ENCODE measurements at regions not wholly inside any gene's neighbourhood (a gene's known extent, or its start where the extent isn't known, plus 50 kb on each side); places are given as distances from the start of the nearest gene placed in this dataset.

DNA sequence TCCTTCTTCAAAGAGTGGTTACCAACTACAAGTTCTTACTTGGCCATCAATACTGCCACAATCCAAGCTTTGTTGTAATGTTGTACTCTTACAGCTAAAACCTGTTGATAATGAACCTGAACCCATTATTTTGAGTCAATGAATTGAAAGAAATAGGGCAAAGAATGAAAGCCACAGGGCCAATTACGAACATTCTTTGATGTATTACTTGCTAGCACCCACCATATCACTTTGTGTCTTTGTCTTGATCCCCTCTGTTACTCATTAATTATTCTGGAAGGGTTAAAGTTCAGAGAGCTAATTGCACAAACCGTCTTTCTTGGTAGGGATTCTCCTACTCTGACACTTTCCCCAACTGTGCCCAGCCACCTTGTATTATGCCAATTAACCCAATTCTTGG is 53.2 kb upstream of the TFEC start:
- no peak overlapping the region for H3K27ac Mint-ChIP-seq
- no peak for ATAC-seq (replicated peaks)

DNA sequence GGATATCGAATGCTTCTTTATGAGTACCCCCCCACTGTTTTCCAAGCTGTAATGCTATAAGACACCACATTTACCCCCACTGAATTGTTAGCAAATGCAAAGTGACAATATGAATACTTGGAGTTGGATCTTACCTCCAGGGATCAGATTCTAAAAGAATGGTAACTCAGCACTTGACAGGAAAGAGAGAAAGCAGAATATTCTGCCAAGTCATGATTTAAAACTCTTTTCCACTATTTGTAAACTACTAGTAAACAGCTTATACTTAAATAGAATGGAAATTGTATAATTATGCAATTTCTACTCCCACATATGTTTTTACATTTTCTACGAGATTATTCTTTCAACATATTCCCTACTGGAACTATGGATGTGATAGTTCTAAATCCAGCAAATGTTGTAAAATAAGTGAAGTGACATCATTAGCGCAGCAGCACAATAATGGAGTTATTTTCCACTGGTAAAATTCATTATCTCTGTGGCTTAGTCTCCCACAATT is 56.0 kb upstream of the TFEC start:
- DNase-seq (no peak), ATAC-seq (replicated peaks) (no peak)
- Mint-ChIP-seq H3K9me3 (no peaks in the 10 kb centered on the region), H3K27me3 (peaks cover 0 to 6% of the 10 kb centered on the region in 2 donors), H3K27ac (no peak overlapping the region), H3K36me3 (ENCODE audit: insufficient read depth) (no peaks in the 10 kb centered on the region), H3K4me3 (no peak overlapping the region), H3K4me1 (ENCODE audit: low read depth in 2 of 2) (no peaks in the 10 kb centered on the region)

More for the DNA sequence above, 53.2 kb upstream of the TFEC start:
- no peaks in the 10 kb centered on the region for H3K27me3 Mint-ChIP-seq
- no peaks in the 10 kb centered on the region for H3K4me1 Mint-ChIP-seq (ENCODE audit: low read depth in 2 of 2)
- DNase-seq, result no peak
- no peaks in the 10 kb centered on the region for H3K9me3 Mint-ChIP-seq
- no peaks in the 10 kb centered on the region for H3K36me3 Mint-ChIP-seq (ENCODE audit: insufficient read depth)
- H3K4me3 Mint-ChIP-seq, result no peak overlapping the region

GRCh38 chr7:116087291-116087690 is 56.7 kb upstream of the TFEC start:
- Mint-ChIP-seq H3K4me3 (no peak overlapping the region), H3K9me3 (no peaks in the 10 kb centered on the region), H3K27me3 (peaks cover 0 to 6% of the 10 kb centered on the region in 2 donors), H3K36me3 (ENCODE audit: insufficient read depth) (no peaks in the 10 kb centered on the region), H3K27ac (no peak overlapping the region), H3K4me1 (ENCODE audit: low read depth in 2 of 2) (no peaks in the 10 kb centered on the region)
- ATAC-seq (replicated peaks) (no peak), DNase-seq (no peak)

GRCh38 chr7:116087984-116088383 is 57.4 kb upstream of the TFEC start:
- no peaks in the 10 kb centered on the region for H3K9me3 Mint-ChIP-seq
- H3K4me3 Mint-ChIP-seq, result no peak overlapping the region
- H3K36me3 Mint-ChIP-seq (ENCODE audit: insufficient read depth), result no peaks in the 10 kb centered on the region

DNA sequence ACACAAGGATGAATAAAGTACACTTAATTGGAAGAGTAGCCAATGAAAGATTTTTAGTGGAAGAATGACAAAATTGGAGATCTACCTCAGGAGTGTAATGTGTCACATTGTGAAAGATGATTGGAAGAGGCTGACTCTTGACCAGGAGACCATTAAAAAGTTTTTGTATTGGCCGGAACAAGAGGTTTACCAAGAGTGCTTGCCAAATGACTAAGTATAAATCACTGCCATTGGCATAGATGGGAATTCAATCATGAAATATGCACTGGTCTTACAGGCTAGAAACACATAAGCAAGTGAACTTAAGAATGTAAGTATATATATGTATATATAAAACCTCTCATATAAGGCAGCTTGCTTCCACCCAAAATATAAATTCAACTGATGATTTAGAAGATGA is 58.7 kb upstream of the TFEC start:
- no peaks in the 10 kb centered on the region for H3K9me3 Mint-ChIP-seq
- no peaks in the 10 kb centered on the region for H3K36me3 Mint-ChIP-seq (ENCODE audit: insufficient read depth)
- peaks cover 0 to 6% of the 10 kb centered on the region in 2 donors for H3K27me3 Mint-ChIP-seq
- no peak overlapping the region for H3K4me3 Mint-ChIP-seq
- no peak for DNase-seq
- no peak for ATAC-seq (replicated peaks)
- no peaks in the 10 kb centered on the region for H3K4me1 Mint-ChIP-seq (ENCODE audit: low read depth in 2 of 2)
- no peak overlapping the region for H3K27ac Mint-ChIP-seq

More at GRCh38 chr7:116087984-116088383, 57.4 kb upstream of the TFEC start:
- Mint-ChIP-seq H3K4me1 (ENCODE audit: low read depth in 2 of 2) (no peaks in the 10 kb centered on the region), H3K27ac (no peak overlapping the region), H3K27me3 (peaks cover 0 to 6% of the 10 kb centered on the region in 2 donors)
- ATAC-seq (replicated peaks), result no peak
- DNase-seq, result no peak

GRCh38 chr7:116093516-116094301 is 63.1 kb upstream of the TFEC start:
- Mint-ChIP-seq H3K27me3 (peaks cover 0 to 11% of the 10 kb centered on the region in 2 donors), H3K4me3 (no peak overlapping the region), H3K27ac (no peak overlapping the region), H3K9me3 (no peaks in the 10 kb centered on the region), H3K36me3 (ENCODE audit: insufficient read depth) (no peaks in the 10 kb centered on the region), H3K4me1 (ENCODE audit: low read depth in 2 of 2) (no peaks in the 10 kb centered on the region)
- ATAC-seq (replicated peaks), result no peak
- DNase-seq, result no peak

DNA sequence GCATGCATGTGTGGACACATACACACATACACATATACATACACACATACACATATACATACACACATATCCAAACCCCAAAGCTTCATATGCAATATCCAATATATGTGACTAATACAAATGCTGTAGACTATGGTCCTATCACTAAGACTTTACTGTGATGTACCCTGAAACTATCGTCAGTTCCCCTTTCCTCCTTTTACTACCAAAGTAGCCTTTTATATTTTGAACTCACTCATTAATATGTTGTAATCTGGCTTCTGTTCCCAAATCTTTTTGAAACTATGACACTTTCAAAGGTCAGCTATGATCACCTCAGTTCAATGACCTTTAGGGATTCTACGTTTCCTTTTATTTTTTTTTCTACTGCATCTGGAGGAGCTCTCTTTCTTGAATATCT is 64.8 kb upstream of the TFEC start:
- Mint-ChIP-seq H3K27me3 (peaks cover 0 to 5% of the 10 kb centered on the region in 2 donors), H3K4me3 (no peak overlapping the region), H3K4me1 (ENCODE audit: low read depth in 2 of 2) (no peaks in the 10 kb centered on the region), H3K36me3 (ENCODE audit: insufficient read depth) (no peaks in the 10 kb centered on the region), H3K9me3 (no peaks in the 10 kb centered on the region), H3K27ac (no peak overlapping the region)
- no peak for ATAC-seq (replicated peaks)
- no peak for DNase-seq

GRCh38 chr7:116097365-116098009 is 66.9 kb upstream of the TFEC start:
- Mint-ChIP-seq H3K27me3 (peaks cover under 1 to 5% of the 10 kb centered on the region in 2 donors), H3K9me3 (no peaks in the 10 kb centered on the region), H3K36me3 (ENCODE audit: insufficient read depth) (no peaks in the 10 kb centered on the region), H3K4me3 (no peak overlapping the region), H3K27ac (no peak overlapping the region), H3K4me1 (ENCODE audit: low read depth in 2 of 2) (no peaks in the 10 kb centered on the region)
- no peak for ATAC-seq (replicated peaks)
- DNase-seq, result no peak

DNA sequence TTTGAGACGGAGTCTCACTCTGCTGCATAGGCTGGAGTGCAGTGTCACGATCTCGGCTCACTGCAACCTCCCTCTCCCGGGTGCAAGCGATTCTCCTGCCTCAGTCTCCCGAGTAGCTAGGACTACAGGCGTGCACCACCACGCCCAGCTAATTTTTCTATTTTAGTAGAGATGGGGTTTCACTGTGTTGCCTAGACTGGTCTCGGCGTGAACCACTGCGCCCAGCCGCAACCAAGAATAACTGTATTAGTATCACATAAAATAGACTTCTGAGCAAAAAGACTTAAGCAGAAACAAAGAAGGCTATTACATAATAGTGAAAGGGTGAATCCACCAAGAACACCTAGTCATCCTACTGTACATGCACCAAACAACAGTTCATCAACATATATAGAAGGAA is 67.6 kb upstream of the TFEC start:
- DNase-seq (no peak), ATAC-seq (replicated peaks) (no peak)
- H3K27me3 Mint-ChIP-seq, result peaks cover 5 to 7% of the 10 kb centered on the region in 2 donors
- no peaks in the 10 kb centered on the region for H3K36me3 Mint-ChIP-seq (ENCODE audit: insufficient read depth)
- no peaks in the 10 kb centered on the region for H3K4me1 Mint-ChIP-seq (ENCODE audit: low read depth in 2 of 2)
- no peak overlapping the region for H3K4me3 Mint-ChIP-seq
- H3K9me3 Mint-ChIP-seq, result no peaks in the 10 kb centered on the region
- H3K27ac Mint-ChIP-seq, result no peak overlapping the region

DNA sequence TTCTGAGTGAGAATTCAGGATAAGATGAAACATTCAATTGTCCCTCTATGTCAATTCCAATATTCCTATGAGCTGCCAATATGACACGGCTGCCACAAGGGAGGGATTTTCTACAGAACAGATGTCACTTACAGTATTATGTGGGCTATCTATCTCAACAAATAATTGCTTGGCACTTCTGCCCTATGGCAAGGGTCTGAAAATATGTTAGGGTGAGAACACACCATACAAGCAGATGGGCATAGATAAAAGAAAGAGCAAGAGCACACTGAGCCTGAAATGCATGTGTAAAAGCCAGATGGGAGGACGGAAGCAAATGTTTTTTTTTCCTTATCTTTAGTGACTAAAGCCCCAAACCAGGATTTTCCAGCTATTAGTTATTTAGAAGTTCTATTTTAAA is 70.1 kb upstream of the TFEC start:
- Mint-ChIP-seq H3K27me3 (peaks cover 9 to 22% of the 10 kb centered on the region in 2 donors), H3K4me3 (no peak overlapping the region), H3K36me3 (ENCODE audit: insufficient read depth) (no peaks in the 10 kb centered on the region), H3K27ac (no peak overlapping the region), H3K4me1 (ENCODE audit: low read depth in 2 of 2) (no peaks in the 10 kb centered on the region), H3K9me3 (no peaks in the 10 kb centered on the region)
- ATAC-seq (replicated peaks) (no peak), DNase-seq (no peak)

DNA sequence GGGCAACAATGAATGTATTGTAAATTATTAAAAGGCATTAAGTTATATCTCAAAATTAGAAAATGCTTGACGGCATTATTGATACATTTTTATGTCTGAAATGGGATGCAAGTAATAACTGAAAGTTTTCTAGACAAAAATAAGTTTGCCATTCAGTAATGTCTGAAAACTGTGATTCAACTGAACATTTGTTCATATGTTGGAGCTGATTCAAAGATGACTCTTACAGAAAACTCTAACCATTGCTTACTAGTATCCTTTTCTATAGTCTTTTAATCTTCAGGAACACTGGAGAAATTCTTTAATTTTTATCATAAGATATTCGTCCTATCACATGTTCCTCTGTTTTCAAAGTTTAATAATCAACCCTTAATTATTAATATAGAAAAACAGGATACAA is 71.1 kb upstream of the TFEC start:
- no peak for DNase-seq

GRCh38 chr7:116111475-116111874 is 80.9 kb upstream of the TFEC start:
- H3K4me1 Mint-ChIP-seq (ENCODE audit: low read depth in 2 of 2), result no peaks in the 10 kb centered on the region
- H3K4me3 Mint-ChIP-seq, result no peak overlapping the region
- no peak overlapping the region for H3K27ac Mint-ChIP-seq
- no peaks in the 10 kb centered on the region for H3K9me3 Mint-ChIP-seq
- peaks cover 0 to 17% of the 10 kb centered on the region in 2 donors for H3K27me3 Mint-ChIP-seq
- no peaks in the 10 kb centered on the region for H3K36me3 Mint-ChIP-seq (ENCODE audit: insufficient read depth)
- DNase-seq (no peak), ATAC-seq (replicated peaks) (no peak)

More for the DNA sequence above, 71.1 kb upstream of the TFEC start:
- no peaks in the 10 kb centered on the region for H3K9me3 Mint-ChIP-seq
- H3K36me3 Mint-ChIP-seq (ENCODE audit: insufficient read depth), result no peaks in the 10 kb centered on the region
- peaks cover 9 to 23% of the 10 kb centered on the region in 2 donors for H3K27me3 Mint-ChIP-seq
- no peak for ATAC-seq (replicated peaks)
- no peak overlapping the region for H3K4me3 Mint-ChIP-seq
- H3K4me1 Mint-ChIP-seq (ENCODE audit: low read depth in 2 of 2), result no peaks in the 10 kb centered on the region
- no peak overlapping the region for H3K27ac Mint-ChIP-seq

DNA sequence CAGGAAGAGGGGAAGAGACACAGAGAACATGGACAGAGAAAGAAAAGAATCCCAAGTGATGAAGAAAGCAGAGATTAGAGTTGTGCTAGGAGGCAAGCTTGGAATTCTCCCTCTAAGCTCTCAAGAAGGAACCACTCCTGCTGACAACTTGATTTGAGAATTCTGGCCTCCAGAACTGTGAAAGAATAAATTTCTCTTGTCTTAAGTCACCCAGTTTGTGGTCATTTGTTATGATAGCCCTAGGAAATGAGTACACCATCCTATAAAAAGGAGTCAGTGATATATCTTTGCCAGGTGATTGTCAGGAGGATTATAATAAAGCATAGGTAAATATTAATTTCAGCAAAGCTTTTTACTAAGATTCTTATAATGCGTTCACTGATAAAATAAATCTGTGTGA is 82.7 kb upstream of the TFEC start:
- Mint-ChIP-seq H3K27me3 (peaks cover 0 to 28% of the 10 kb centered on the region in 2 donors), H3K9me3 (no peaks in the 10 kb centered on the region), H3K4me3 (no peak overlapping the region), H3K4me1 (ENCODE audit: low read depth in 2 of 2) (no peaks in the 10 kb centered on the region), H3K27ac (no peak overlapping the region), H3K36me3 (ENCODE audit: insufficient read depth) (no peaks in the 10 kb centered on the region)
- DNase-seq, result no peak
- ATAC-seq (replicated peaks), result no peak

DNA sequence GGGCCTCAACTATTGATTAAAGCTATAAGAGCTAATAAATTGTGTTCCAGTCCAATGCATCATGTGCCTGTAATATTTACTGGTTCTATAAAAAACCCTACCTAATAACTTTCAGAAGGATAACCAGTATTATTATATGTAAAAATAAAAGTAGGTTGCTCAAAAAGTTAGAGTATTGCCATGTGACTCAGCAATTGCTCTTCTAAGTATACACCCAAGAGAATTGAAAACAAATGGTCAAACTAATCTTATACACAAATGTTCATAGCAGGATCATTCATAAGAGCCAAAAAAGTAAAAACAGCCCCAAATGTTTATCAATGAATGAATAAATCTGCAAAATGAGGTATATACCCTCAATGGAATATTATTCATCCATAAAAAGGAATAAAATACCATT is 89.5 kb upstream of the TES start:
- no peaks in the 10 kb centered on the region for H3K36me3 Mint-ChIP-seq (ENCODE audit: insufficient read depth)

More for the DNA sequence above, 89.5 kb upstream of the TES start:
- Mint-ChIP-seq H3K27ac (no peak overlapping the region), H3K27me3 (peaks cover 16 to 24% of the 10 kb centered on the region in 2 donors), H3K4me3 (no peak overlapping the region), H3K4me1 (ENCODE audit: low read depth in 2 of 2) (no peaks in the 10 kb centered on the region), H3K9me3 (no peaks in the 10 kb centered on the region)
- no peak for ATAC-seq (replicated peaks)
- no peak for DNase-seq

Measured in effector memory CD8-positive, alpha-beta T cell (primary cell).